ENCODE measurements at regions not wholly inside any gene's neighbourhood (a gene's known extent, or its start where the extent isn't known, plus 50 kb on each side); places are given as distances from the start of the nearest gene placed in this dataset.

DNA sequence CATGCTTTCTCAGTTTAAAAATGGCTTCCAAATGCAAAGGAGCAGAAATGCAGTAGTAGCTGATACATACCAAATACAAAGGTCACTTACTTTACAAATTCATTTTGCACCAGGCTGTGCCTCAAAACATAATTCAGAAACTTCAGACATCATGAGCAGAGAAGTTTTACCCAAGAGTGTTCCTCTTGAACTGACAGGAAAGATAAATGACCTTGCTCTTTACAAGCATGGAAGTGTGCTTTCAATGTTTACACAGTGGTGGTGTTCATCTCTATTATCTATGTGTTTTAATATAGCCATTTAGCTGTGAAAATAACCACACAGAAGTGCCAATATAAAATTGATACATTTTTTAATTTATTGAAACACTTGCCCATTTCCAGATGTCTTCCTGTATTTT, 383.4 kb downstream of the ANKRD50 start:
- TF ChIP-seq, protein P1, sequence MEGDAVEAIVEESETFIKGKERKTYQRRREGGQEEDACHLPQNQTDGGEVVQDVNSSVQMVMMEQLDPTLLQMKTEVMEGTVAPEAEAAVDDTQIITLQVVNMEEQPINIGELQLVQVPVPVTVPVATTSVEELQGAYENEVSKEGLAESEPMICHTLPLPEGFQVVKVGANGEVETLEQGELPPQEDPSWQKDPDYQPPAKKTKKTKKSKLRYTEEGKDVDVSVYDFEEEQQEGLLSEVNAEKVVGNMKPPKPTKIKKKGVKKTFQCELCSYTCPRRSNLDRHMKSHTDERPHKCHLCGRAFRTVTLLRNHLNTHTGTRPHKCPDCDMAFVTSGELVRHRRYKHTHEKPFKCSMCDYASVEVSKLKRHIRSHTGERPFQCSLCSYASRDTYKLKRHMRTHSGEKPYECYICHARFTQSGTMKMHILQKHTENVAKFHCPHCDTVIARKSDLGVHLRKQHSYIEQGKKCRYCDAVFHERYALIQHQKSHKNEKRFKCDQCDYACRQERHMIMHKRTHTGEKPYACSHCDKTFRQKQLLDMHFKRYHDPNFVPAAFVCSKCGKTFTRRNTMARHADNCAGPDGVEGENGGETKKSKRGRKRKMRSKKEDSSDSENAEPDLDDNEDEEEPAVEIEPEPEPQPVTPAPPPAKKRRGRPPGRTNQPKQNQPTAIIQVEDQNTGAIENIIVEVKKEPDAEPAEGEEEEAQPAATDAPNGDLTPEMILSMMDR (IDR thresholded peaks at IDR 0.05; ENCODE audit: low read depth, low read length): no peak
- DNase-seq (ENCODE audit: low read depth in 2 of 2): no peak
- H3K4me3 ChIP-seq (replicated peaks in 1 of 2; ENCODE audit: low read depth in 2 of 2, low read length in 2 of 2): no peak overlapping the region

DNA sequence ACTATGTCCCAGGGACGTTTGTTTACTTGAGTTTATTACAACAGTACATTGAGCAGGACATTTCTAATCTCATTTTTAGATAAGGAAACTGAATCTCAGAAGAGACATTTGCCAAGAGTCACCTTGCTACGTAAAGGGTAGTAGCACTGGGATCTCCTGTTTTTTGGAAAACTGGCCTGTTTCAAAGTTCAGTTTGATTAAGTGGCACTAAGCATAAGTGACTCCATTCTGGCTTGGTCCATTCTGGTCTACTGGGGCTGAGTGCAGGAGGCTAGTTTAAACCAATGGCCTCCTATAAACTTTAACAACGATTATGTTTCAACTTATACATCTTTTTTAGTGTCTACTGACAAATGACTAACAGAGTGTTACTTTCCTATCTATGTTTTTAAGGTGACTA, 382.5 kb downstream of the ANKRD50 start:
- no peak overlapping the region for H3K4me3 ChIP-seq (replicated peaks in 1 of 2; ENCODE audit: low read depth in 2 of 2, low read length in 2 of 2)
- TF ChIP-seq, protein P1 (IDR thresholded peaks at IDR 0.05; ENCODE audit: low read depth, low read length): no peak
- no peak for DNase-seq (ENCODE audit: low read depth in 2 of 2)

DNA sequence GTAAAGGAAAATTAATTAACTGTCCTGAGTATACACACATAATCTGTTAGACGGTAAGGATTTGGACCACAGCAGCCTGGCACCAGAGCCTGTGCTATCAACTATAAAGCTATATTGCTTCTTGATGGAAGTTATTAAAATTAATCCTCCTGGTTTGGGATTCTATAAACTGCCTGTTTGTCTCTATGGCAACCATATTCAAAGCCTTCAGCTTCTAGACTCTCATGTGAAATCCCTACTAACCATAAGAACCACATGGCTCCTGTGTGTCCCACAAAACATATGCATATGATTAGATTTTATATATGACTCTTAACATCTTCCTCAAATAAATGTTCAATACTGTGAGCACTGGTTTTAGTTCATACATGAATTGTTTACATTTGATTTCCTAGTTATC, 380.8 kb downstream of the ANKRD50 start:
- no peak overlapping the region for H3K4me3 ChIP-seq (replicated peaks in 1 of 2; ENCODE audit: low read depth in 2 of 2, low read length in 2 of 2)
- no peak for DNase-seq (ENCODE audit: low read depth in 2 of 2)
- TF ChIP-seq, protein P1 (IDR thresholded peaks at IDR 0.05; ENCODE audit: low read depth, low read length): no peak

DNA sequence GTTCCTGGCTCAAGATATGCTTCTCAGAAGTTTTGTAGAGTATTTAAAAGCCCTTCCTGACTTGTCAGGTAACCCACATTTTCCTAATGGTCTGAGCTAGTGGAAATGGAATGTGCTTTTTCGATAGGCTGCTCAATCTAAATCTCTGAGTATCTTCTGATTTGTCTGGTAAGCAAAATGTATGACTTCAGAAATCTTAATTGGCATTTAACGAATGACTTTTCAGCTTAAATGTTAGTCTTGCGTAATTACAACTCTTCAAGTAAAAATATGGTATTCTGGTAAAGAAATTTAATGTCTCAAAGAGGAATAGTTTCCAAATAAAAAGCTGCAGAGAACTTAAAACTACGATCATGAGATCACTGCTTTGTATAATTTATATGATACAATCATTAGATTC, 379.1 kb downstream of the ANKRD50 start:
- no peak for DNase-seq (ENCODE audit: low read depth in 2 of 2)
- TF ChIP-seq, protein P1 (IDR thresholded peaks at IDR 0.05; ENCODE audit: low read depth, low read length): no peak

DNA sequence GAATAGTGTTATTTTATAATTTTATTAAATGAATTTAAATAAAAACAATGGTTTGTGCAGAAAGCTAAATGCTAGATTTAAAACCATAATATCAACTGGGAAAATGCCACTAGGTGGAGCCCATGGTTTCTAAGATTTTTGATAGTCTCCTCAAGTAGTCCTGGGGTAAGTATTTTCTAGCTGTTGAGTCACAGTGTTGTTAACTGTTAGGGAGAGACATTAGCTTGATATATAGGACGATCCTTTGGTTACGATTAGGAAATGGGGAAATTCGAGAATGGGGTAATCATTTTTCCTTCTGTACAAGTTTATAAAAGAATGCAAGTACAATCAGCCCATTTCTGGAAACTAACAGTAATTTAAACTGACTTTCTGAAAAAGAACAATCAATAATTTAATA, 378.4 kb downstream of the ANKRD50 start:
- TF ChIP-seq, protein P1 (IDR thresholded peaks at IDR 0.05; ENCODE audit: low read depth, low read length): peak; percentile 48
- peak; percentile 90 to 96 for DNase-seq (ENCODE audit: low read depth in 2 of 2)
- no peak overlapping the region for H3K4me3 ChIP-seq (replicated peaks in 1 of 2; ENCODE audit: low read depth in 2 of 2, low read length in 2 of 2)

More for the DNA sequence above, 379.1 kb downstream of the ANKRD50 start:
- no peak overlapping the region for H3K4me3 ChIP-seq (replicated peaks in 1 of 2; ENCODE audit: low read depth in 2 of 2, low read length in 2 of 2)

DNA sequence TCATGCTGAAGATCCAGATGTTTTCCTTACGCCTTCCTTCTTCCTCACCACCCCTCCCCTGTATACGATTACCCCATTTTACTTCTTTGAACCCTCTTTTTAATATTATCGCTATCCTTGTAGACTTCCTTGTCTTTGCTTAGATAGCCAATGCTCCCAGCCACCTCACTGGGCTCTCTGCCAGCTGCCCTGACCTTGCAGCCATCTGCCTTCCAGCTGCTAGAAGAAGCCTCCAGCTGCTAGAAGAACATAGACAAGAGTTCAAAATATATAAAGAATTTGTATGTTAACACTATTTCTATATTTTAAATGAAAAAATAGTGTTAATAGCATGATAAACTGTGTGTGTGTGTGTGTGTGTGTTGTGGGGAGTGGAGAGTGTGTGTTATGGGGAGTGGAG, 374.7 kb downstream of the ANKRD50 start:
- DNase-seq (ENCODE audit: low read depth in 2 of 2): peak; percentile 20 to 53
- no peak overlapping the region for H3K4me3 ChIP-seq (replicated peaks in 1 of 2; ENCODE audit: low read depth in 2 of 2, low read length in 2 of 2)
- TF ChIP-seq, protein P1 (IDR thresholded peaks at IDR 0.05; ENCODE audit: low read depth, low read length): no peak

DNA sequence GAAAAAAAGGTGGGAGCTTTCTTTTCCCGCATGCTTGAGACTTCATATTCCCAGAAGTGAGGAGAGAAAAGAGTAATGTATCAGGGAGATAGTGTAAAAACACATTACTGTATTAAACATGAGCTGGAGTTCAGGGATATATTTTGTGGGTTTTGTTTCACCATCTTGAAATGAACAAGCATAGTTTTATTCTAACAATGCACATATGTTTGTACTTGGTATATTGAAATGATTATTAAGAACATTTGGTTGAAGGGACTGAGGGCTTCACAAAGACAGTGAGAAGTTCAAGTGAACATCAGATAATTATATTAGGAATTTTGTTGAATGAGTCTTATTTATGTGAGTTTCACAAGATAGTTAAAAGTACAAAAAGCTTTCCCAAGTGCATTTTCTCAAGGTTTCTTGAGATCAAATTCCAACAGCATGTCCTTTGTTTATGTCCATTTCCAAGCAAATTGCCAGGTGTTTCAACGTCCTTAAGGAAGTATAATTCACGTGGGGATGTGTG, 368.8 kb downstream of the ANKRD50 start:
- no peak for DNase-seq (ENCODE audit: low read depth in 2 of 2)
- H3K4me3 ChIP-seq (replicated peaks in 1 of 2; ENCODE audit: low read depth in 2 of 2, low read length in 2 of 2): no peak overlapping the region
- TF ChIP-seq, protein P1 (IDR thresholded peaks at IDR 0.05; ENCODE audit: low read depth, low read length): no peak
